HG02938 (cell line): ENCODE measurements at regions not wholly inside any gene's neighbourhood (a gene's known extent, or its start where the extent isn't known, plus 50 kb on each side); places are given as distances from the start of the nearest gene placed in this dataset.
"Not testable (repeated sequence)": the region's sequence is repeated elsewhere in the genome, so short reads cannot be mapped to it uniquely, and the experiment has no call there.

Experiments
- ATAC-seq: cut with Tn5 transposase; IDR thresholded peaks from one replicate; pipeline ENCODE4 v1.9.1; 2021; ENCODE audit warnings: mild to moderate bottlenecking, moderate library complexity; ENCODE audit not compliant: unreplicated experiment

DNA sequence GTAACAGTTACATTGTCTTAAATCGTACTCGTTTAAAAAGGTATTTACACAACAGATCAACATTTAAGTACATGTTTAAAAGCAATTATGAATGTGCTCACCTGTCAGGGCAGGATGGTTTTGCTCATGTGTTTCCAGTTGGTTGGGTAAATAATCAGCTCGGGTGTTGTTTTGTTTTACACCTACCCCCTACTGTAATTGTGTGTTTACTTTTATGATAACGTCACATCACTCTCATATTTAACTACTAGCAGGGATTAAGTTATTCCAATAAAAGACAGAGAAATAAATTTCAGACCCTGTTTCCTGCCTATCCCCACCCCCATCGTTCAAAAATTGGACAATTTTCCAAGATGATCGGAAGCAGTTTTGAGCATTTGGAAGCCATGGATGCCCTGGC is 390.2 kb downstream of the SEC14L1 start:
- ATAC-seq: no peak

DNA sequence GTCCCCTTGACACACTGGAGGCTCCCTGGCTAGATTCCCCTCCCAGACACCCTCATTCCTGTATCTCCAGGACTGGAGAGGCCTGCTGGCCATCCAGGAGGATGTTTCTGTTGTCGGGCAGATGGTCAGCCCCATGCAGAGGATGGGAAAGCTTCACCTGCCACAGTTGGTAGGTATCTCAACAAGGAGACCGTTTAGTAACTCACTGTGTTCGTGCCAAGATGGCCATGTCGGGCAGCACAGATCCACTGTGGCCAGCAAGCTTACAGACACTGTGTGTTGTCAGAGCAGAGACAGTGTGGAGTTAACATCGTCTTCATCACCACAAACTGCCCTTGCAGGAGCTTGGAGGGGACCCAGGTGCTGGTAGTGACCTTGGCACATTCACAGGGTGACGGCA is 390.9 kb downstream of the SEC14L1 start:
- ATAC-seq: no peak

DNA sequence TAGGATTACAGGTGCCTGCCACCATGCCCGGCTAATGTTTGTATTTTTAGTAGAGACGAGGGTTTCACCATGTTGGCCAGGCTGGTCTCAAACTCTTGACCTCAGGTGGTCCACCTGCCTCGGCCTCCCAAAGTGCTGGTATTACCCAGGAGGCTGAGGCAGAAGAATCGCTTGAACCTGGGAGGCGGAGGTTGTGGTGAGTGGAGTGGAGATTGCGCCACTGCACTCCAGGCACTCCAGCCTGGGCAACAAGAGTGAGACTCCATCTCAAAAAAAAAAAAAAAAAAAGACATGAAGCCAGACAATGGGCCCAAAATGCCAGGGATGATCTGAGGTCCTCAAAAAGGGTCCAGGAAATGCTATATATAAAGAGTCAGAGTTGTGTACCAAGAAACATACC is 392.9 kb downstream of the SEC14L1 start:
- ATAC-seq: not testable (repeated sequence)

DNA sequence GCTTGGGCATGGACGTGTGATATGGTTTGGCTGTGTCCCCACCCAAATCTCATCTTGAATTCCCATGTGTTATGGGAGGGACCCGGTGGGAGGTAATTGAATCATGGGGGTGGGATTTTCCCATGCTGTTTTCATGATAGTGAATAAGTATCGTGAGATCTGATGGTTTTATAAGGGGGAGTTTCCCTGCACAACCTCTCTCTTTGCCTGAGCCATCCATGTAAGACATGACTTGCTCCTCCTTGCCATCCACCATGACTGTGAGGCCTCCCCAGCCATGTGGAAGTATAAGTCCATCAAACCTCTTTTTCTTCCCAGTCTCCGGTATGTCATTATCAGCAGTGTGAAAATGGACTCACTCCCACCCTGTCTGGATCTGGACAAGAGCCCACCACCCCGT is 393.4 kb downstream of the SEC14L1 start:
- no peak for ATAC-seq

DNA sequence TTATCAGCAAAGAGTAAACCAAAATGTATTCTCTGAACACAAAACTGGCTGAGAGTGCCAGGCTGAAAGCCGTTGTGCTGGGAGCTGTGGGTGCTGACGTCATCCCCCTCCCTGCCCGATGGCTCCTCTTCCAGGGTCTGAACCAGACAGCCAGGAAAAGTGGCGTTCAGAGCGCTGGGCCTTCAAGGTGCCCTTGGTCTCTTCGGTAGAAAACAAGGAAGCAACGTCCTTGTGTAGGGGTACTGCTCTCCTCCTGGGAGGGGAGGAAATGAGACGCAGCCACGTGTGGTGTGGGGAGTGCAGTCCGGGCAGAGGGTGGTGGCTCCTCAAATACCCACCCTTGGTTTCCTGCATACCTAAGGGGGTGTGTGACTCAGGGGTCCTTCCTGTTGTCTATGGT is 394.7 kb downstream of the SEC14L1 start:
- no peak for ATAC-seq

DNA sequence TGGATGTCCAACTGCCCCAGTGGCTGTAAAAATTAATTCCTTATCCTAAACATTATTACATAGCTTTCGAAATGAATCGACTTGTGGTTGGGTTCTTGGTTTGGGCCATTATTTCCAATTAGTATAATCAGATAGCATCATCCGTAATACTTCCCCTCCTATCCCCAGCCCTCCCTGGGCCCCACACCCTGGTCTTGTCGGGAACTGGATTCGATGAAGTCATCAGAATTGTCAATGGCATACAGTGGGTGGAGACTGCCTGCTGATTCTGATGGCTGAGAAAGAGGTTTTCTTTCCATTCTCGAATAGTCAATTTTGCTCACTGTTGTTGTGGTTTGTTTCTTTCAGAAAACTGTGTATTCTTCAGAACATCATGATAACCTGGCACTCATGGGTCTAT is 395.1 kb downstream of the SEC14L1 start:
- ATAC-seq: no peak

DNA sequence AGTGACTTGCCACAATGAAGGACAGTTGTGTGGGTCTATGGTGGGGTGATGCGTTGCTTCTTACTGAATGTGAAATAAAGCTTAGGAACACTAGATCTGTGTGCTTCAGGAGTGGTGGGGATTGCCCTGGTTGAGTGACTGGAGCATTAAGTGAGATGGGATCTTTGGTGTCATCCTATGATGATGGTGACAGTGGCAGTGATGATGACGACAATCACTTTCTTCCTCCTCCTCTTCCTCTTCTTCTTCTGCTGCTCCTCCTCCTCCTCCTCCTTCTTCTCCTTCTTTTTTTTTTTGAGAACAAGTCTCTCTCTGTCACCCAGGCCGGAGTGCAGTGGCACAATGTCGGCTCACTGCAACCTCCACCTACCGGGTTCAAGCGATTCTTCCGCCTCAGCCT is 396.8 kb downstream of the SEC14L1 start:
- no peak for ATAC-seq

DNA sequence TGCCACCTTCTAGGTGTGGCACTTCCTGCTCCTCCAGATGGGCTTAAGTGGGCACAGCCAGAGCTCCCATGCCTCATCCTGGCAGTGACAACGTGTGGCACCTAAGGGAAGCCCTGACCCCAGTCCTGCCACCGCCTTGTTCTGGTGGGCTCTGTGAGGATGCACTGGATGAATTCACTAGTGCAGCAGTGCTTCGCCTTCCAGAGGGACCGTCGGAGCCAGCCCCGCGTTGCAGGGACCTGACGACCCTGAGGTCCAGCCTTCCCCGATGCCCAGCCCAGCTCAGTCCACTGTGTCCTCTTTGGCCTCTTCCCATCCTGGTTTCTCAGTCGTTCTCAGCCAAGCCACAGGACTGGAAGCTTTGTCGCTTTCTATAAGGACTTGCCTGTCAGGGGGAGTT is 399.8 kb downstream of the SEC14L1 start:
- no peak for ATAC-seq

DNA sequence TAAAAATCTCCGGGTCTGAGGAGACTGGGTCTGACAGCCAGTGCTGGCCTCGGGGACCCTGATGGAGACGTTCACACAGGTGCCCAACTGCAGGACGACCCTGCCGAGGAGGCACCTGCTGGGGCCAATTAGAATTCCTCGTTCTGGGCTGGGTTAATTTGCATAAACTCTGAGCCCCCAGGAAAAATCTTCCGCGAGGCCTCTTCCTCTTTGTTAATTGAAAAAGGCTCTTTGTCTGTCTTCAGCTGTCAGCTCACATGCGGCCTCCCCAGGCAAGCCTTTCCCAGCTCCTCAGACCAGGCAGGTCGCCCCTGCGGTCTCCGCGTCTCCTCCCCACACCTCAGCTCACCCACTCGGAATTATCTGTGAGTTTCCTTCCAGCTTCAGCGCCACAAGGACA is 400.2 kb downstream of the SEC14L1 start:
- ATAC-seq: no peak

DNA sequence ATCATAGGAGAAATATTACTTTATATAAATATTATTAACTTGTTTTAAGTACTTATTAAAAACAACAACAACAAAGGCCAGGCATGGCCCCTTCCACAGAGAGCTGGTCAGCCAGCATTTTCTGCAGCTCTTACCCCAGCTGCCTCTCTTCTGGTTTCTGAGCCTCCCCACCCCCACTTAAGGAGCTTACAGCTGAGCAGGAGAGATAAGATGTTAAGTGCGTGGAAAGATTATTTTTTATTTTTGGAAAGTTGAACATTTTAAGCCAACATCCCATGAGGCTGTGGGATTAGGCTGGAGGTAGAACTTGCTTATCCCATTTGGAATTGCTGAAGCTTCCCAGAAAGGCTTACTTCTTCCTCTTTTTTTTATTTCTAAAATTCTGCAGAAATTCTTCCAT is 401.2 kb downstream of the SEC14L1 start:
- no peak for ATAC-seq

DNA sequence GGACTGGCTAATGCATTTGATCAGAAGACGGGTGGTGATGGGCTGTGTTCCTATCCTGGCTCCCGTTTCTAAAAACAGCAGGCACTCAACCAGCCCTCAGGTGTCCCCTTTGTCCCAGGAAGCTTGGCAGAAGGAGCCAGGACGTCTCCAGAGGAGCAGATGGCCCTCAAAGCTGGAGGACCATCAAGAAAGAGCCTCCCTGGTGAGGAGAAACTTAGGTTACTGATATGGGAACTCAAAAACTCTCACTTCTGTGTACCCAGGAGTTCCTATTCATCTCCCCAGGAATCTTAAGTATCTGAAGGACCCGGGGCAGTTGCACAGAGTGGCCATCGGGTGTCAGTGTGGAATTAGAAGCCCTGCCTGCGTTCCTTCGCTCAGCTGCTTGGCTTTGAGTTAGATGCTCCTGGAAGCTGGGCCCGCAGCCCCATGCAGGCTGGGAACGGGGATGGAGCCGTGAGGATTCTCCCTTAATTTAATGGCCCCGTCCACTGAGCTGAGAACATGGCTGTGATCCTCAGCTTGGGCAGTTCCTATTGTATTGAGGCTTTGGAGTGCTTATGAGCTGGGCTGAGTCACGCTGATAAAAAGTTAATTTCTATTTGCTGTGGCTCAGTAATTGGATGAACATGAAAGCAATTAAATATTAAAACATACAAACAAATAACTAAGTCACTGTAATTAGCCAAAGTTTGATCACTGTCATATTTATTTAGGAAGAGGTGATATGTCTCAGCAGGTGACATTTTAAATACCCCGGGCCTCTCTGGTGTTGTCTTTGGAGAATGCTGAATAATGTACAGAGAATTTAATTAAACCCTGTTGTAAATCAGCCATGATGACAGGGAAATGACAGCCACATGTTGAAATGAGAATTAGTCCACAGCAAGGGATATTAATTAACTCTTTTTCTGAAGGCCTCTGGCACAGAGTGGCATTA is 402.1 kb downstream of the SEC14L1 start:
- ATAC-seq: no peak

DNA sequence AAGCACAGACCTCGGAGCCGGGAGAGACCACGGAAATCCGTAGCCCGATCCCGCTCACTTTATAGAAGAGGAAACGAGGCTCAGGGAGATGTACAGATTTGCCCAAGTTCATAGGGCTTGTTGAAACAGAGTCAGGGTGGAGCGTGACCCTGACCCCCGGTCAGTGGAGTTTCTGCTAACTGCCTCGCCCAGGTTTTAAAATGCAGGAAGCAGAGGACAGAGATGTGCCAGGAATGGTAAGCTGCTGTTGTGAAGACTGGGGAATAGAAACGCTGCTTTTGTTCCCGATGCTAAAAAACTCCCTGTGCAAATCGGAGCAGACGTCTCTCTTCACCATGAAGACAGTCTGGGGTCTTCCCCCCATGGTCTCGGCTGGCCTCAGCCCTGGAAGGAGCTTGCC is 403.0 kb downstream of the SEC14L1 start:
- no peak for ATAC-seq

DNA sequence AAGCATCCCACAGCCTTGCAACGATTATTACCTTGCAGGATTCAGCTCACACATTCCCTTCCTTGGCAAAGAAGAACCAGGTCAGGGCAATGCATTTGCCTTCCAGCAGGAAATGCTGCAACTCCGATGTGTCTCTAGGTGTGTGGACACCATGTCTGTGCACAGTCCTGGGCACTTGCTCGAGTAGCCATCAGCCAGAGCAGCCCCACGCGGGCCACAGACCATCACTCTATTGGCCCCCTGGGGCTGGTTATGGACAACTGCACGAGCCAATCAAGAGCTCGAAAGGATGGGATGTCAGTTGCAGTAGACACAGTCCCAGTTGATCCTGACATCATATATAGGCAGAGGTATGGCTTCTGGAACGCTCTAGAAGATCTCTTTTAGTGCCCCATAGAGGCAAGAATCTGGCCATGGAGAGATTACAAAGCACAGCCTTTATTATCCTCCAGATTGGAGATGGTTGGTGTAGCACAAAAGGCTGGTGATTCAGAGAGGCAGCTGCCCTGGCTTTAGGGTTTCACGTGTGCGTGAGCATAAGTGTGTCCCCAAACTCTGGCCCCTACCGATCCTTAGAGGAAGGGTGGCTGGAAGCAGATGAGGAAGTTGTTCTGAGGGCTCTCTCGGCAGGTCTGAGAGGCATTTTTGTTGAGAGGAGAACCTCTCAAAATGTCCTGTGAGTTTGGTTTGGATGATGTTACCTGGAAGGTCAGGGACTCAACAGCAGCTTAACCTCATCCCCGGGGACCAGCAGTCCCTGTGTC is 403.8 kb downstream of the SEC14L1 start:
- ATAC-seq: no peak

DNA sequence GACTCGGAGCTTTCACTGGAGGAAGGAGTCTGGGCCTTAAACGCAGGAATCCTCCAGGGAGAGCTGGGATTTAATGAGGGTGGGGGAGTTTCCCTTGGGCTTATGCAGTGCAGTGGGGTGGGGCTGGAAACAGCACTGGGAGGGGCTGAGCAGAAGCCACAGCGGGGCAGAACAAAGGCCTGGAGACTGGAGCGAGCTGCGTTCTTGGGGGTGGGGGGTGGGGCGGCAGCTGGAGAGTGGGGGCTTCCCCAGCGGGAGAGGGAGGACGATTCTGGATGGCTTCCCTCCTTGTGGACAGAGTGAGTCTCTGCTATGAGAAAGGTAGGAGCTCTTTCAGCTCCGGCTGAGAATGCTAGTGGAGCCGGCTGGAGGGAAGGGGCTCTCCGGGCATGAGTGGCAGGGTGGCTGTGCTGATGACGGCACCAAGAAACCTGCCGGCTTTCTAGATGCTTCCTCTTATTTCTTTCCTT is 406.0 kb downstream of the SEC14L1 start:
- no peak for ATAC-seq

DNA sequence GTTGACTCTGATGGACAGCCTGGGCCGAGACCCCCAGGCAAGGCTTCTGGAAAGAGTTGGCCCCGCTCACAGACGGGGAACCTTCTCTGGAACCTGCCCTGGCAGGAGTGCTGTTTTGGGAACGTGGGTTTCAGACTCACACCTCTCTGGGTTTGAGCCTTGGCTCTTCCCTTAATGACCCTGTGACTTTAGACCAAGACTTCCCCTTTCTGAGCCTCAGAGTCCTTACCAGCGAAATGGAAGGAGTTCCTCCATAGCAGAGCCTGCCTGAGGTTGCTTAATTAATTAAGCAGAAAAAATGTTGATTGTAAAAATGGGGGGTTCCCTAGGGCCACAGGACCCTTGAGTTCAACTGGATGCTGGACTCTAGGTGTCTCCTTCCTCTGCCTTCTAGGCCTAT is 408.2 kb downstream of the SEC14L1 start:
- ATAC-seq: no peak

DNA sequence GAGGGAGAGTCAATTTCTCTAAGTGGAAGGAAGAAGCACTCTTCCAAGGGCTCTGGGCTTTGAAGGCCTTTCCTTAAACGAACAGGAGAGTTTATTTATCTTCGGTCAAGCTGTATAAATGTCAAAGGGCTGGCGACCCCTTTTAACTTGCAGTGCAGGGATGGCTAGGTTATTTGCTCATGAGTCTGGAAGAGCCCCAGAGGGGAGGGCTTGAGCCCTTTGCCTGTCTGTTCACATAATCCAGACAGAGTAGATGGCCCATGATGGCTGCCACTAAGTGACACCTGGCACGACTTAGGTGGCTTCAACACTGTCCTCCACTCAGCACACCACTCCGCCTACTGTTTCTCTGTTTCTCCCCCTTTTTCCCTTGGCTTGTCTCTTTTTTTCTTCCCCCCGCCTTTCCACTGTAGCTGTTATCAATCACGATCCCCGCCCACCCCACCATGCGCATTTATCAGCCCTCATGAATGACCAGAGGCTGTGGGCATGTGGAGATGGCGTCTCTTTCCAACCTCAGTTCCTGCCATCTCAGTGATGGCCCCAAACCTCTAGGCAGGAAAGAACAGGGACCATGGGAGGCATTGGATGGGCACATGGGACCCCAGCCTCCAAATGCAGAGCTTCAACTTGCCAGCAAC is 408.7 kb upstream of the TNRC6C start:
- ATAC-seq: no peak

DNA sequence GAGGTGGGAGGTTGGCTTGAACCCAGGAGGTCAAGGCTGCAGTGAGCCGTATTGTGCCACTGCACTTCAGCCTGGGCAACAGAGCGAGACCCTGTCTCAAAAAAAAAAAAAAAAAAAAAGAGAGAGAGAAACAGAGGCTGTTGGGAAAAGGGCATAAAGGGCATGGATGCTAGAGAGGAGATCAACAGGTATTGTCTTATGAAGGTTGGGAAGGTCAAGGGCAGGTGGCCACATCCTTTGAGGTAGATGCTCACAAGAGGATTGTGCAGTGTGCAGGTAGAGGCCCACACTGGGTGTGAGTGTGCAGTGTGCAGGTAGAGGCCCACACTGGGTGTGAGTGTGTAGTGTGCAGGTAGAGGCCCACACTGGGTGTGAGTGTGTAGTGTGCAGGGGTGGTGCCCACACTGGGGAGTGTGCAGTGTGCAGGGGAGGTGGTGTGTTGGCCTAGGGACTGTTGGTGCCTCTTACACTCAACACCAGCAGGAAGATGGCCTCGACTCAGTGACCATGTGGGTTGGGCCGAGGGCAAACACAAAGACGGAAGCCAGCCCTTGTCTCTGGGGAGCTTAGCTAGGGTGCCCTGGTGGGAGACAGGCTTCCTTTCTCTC is 404.9 kb upstream of the TNRC6C start:
- ATAC-seq: no peak

DNA sequence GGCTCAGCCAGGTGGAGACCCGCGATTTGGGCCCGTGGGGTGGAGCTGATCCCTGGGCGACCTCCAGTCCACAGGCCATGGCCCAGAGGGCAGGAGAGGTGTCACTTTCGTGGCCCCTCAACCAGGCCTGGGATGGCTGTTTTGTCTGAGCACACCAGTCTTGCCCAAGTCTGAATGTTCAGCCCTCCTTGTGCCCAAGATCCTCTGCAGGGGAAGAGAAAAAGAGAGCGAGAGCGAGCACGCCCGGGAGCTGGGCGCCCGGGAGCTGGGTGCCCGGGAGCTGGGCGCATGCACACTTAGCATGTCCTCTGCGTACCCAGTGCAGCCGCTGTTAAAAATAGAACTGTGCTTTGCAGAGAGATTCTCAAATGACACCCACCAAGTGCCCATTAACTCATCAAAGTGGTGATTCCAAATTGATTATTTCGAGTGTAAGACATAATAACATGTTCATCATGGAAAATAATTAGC is 403.3 kb upstream of the TNRC6C start:
- no peak for ATAC-seq

DNA sequence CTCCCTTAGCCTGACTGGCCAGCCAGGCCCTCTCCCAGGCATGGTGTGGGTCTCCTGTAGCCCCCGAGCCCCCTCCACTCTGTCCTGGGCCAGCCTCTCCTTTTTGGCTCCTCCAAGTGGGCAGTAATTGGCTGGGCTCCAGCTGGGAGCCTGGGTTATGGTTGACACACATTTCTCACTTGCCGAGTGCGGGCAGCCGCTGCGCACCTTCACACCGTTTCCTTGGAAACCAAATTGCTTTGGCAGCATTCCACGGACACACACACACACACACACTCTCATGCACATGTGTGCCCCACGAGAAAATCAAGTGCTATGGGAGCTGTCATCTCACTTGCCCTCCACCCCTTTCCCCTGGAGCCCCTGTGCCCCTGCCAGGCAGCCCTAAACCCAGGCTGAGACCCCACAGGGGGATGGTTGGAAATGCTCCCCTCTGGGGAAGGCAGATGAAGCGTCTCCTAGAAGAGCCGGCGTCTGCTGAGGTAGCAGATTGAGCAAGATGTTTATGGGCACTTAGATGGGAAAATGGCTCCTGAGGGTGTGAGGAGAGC is 402.7 kb upstream of the TNRC6C start:
- no peak for ATAC-seq

DNA sequence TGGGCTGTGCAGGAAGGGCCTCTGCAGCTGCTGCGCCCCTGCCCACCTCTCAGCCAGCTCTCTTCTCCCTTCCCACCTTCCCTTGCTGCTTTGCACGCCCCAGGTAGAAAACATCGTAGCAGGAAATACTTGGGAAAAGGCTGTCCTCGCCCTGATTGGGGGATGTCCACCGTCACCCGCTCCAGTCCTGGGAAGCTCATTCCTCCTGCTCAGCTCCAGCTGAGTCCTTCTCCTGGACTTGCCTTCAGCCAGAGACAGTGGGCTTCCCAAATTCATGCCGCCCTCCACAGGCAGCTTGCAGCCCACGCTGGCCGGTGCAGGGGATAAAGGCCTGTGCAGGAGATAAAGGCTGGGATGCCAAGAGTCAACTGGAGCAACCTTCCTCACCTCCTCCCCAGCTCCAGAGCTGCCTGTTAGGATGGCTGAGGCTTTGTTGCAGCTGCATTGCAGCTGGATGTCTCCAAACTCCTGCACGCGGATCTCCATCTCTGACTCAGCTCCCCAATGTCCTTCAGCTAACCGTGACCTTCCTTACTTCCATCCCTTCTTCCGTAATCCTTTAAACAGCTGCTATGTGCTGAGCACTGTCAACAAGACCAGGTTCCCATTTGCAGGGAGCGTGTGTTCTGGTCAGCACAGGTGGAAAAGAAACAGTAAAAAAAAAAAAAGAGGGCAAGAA is 402.0 kb upstream of the TNRC6C start:
- ATAC-seq: no peak
